Mesenchymal stem cell (in vitro differentiated cells and primary cell): ENCODE measurements at regions not wholly inside any gene's neighbourhood (a gene's known extent, or its start where the extent isn't known, plus 50 kb on each side); places are given as distances from the start of the nearest gene placed in this dataset.
"Not testable (repeated sequence)": the region's sequence is repeated elsewhere in the genome, so short reads cannot be mapped to it uniquely, and the experiment has no call there.

Source experiments
- DNase-seq: peaks from one replicate; pipeline ENCODE4 v3.0.0-alpha.2; 2013
- H2AFZ ChIP-seq: one replicate; pipeline ENCODE4 v1.6.1; 2013; ENCODE audit warnings: low read depth, mild to moderate bottlenecking, control low read depth, inconsistent platforms, low read length, moderate library complexity
- H2AK5ac ChIP-seq: 2 replicates; pipeline ENCODE4 v1.6.1; 2013; ENCODE audit warnings: low read length, moderate library complexity, mild to moderate bottlenecking, inconsistent platforms; ENCODE audit not compliant: severe bottlenecking
- H2BK120ac ChIP-seq: one replicate; pipeline ENCODE4 v1.6.1; 2013; ENCODE audit warnings: low read depth, mild to moderate bottlenecking, inconsistent platforms, low read length, moderate library complexity
- H2BK12ac ChIP-seq, 2 experiments: one replicate each; pipeline ENCODE4 v1.6.1; 2013; ENCODE audit warnings: inconsistent platforms in 2 of 2, low read length in 2 of 2, mild to moderate bottlenecking in 2 of 2, moderate library complexity in 2 of 2, control low read depth in 1 of 2
- H2BK15ac ChIP-seq: one replicate; pipeline ENCODE4 v1.6.1; 2013; ENCODE audit warnings: mild to moderate bottlenecking, low read depth, inconsistent platforms; ENCODE audit not compliant: poor library complexity, severe bottlenecking
- H2BK5ac ChIP-seq: 2 replicates; pipeline ENCODE4 v1.6.1; 2013; ENCODE audit warnings: low read depth, mild to moderate bottlenecking, low read length, control low read depth, inconsistent platforms; ENCODE audit not compliant: poor library complexity, severe bottlenecking
- H3K14ac ChIP-seq, 2 experiments: one replicate each; pipeline ENCODE4 v1.6.1; 2013; ENCODE audit warnings: inconsistent platforms in 2 of 2, low read length in 2 of 2, control low read depth in 1 of 2, mild to moderate bottlenecking in 1 of 2, moderate library complexity in 1 of 2
- H3K18ac ChIP-seq, 2 experiments: one replicate each; pipeline ENCODE4 v1.6.1; 2013; ENCODE audit warnings: inconsistent platforms in 2 of 2, low read length in 2 of 2, control low read depth in 1 of 2, low read depth in 1 of 2, mild to moderate bottlenecking in 1 of 2
- H3K23ac ChIP-seq, 2 experiments: one replicate each; pipeline ENCODE4 v1.6.1; 2013; ENCODE audit warnings: inconsistent platforms in 2 of 2, low read length in 2 of 2, mild to moderate bottlenecking in 2 of 2, moderate library complexity in 2 of 2, control low read depth in 1 of 2
- H3K27ac ChIP-seq: 2 replicates; pipeline ENCODE4 v1.5.1; 2013; ENCODE audit warnings: mild to moderate bottlenecking, moderate library complexity, low read length, control low read depth, inconsistent platforms; ENCODE audit not compliant: poor library complexity, severe bottlenecking
- H3K27me3 ChIP-seq, 2 experiments: 2 replicates each; pipeline versions ENCODE4 v1.6.1 to v1.7.0; 2013; ENCODE audit warnings: low read length in 2 of 2, mild to moderate bottlenecking in 2 of 2, moderate library complexity in 2 of 2, control low read depth in 1 of 2, inconsistent platforms in 1 of 2; ENCODE audit not compliant: control insufficient read depth in 1 of 2, insufficient read depth in 1 of 2
- H3K36me3 ChIP-seq, 2 experiments: 2 replicates each; pipeline versions ENCODE4 v1.6.1 to v1.7.0; 2013; ENCODE audit warnings: low read length in 2 of 2, control low read depth in 1 of 2, inconsistent platforms in 1 of 2, low read depth in 1 of 2, mild to moderate bottlenecking in 1 of 2; ENCODE audit not compliant: insufficient read depth in 2 of 2, control insufficient read depth in 1 of 2
- H3K4ac ChIP-seq, 2 experiments: one replicate each; pipeline ENCODE4 v1.6.1; 2013; ENCODE audit warnings: inconsistent platforms in 2 of 2, low read length in 2 of 2, mild to moderate bottlenecking in 2 of 2, moderate library complexity in 2 of 2, control low read depth in 1 of 2, low read depth in 1 of 2
- H3K4me1 ChIP-seq: 2 replicates; pipeline ENCODE4 v1.6.1; 2013; ENCODE audit warnings: low read depth, low read length, control low read depth; ENCODE audit not compliant: control insufficient read depth, insufficient read depth
- H3K4me2 ChIP-seq: 2 replicates; pipeline ENCODE4 v1.6.1; 2013; ENCODE audit warnings: low read length, mild to moderate bottlenecking, inconsistent platforms; ENCODE audit not compliant: poor library complexity, severe bottlenecking
- H3K4me3 ChIP-seq, 2 experiments: 2 replicates each; pipeline versions ENCODE4 v1.5.1 to v1.7.0; 2013; ENCODE audit warnings: low read length in 2 of 2, mild to moderate bottlenecking in 2 of 2, control low read depth in 1 of 2, low read depth in 1 of 2; ENCODE audit not compliant: insufficient read depth in 1 of 2
- H3K79me1 ChIP-seq: replicated peaks from 2 replicates; pipeline ENCODE4 v1.6.1; 2013; ENCODE audit warnings: mild to moderate bottlenecking, control low read depth, low read length, inconsistent platforms; ENCODE audit not compliant: poor library complexity, severe bottlenecking
- H3K9ac ChIP-seq: 2 replicates; pipeline ENCODE4 v1.7.0; 2013; ENCODE audit warnings: mild to moderate bottlenecking, low read length, moderate library complexity
- H3K9me3 ChIP-seq: 2 replicates; pipeline ENCODE4 v1.7.0; 2013; ENCODE audit warnings: mild to moderate bottlenecking, low read length; ENCODE audit not compliant: control insufficient read depth
- H4K8ac ChIP-seq: one replicate; pipeline ENCODE4 v1.6.1; 2013; ENCODE audit warnings: inconsistent platforms, mild to moderate bottlenecking, low read length, moderate library complexity
- H4K91ac ChIP-seq: one replicate; pipeline ENCODE4 v1.6.1; 2013; ENCODE audit warnings: mild to moderate bottlenecking, low read length, inconsistent platforms
- WGBS: methylation state at CpG from one replicate; pipeline ENCODE4 v1.1.7; 2013; ENCODE audit warnings: mixed read lengths; 5-methylcytosine and 5-hydroxymethylcytosine counted together

DNA sequence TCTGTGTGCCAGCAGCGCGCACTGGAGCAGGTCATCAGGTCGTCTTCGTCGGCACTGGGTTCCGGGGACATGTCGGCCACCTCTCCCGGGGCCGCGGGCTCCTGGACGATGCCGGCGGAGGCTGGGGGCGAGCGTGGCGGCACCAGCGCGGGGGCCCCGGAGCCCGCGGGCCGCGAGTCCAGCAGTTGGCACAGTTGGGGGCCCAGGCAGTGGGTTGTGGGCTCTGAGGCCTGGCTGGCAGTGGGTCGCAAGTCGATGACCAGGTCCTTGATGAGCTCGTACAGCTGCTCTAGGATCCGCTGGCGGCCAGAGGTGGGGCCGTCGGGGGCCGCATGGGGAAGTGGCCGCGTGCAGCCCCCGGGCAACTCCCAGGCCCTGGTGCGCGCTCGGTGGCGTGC lies 300.5 kb downstream of the CCDC74A start:
- DNase-seq = no peak
- H3K4me3 ChIP-seq = no peak overlapping the region
- no peaks in the 10 kb centered on the region for H3K27me3 ChIP-seq
- no peak overlapping the region for H2AK5ac ChIP-seq
- no peak overlapping the region for H3K4me2 ChIP-seq
- no peak overlapping the region for H2BK12ac ChIP-seq
- no peak overlapping the region for H2AFZ ChIP-seq
- no peaks in the 10 kb centered on the region for H3K4me1 ChIP-seq
- no peak overlapping the region for H3K4ac ChIP-seq
- H3K18ac ChIP-seq = no peak overlapping the region
- no peak overlapping the region for H2BK120ac ChIP-seq
- H3K36me3 ChIP-seq = no peaks in the 10 kb centered on the region
- no peak overlapping the region for H2BK5ac ChIP-seq
- H3K9me3 ChIP-seq = no peaks in the 10 kb centered on the region
- no peak overlapping the region for H3K23ac ChIP-seq
- 97% methylated on average over 38 of the region's 38 CpGs for WGBS
- H3K79me1 ChIP-seq = no peaks in the 10 kb centered on the region
- H3K14ac ChIP-seq = no peak overlapping the region
- no peak overlapping the region for H2BK15ac ChIP-seq
- H3K9ac ChIP-seq = no peak overlapping the region
- no peak overlapping the region for H3K27ac ChIP-seq
- H4K91ac ChIP-seq = no peak overlapping the region
- H4K8ac ChIP-seq = no peak overlapping the region

DNA sequence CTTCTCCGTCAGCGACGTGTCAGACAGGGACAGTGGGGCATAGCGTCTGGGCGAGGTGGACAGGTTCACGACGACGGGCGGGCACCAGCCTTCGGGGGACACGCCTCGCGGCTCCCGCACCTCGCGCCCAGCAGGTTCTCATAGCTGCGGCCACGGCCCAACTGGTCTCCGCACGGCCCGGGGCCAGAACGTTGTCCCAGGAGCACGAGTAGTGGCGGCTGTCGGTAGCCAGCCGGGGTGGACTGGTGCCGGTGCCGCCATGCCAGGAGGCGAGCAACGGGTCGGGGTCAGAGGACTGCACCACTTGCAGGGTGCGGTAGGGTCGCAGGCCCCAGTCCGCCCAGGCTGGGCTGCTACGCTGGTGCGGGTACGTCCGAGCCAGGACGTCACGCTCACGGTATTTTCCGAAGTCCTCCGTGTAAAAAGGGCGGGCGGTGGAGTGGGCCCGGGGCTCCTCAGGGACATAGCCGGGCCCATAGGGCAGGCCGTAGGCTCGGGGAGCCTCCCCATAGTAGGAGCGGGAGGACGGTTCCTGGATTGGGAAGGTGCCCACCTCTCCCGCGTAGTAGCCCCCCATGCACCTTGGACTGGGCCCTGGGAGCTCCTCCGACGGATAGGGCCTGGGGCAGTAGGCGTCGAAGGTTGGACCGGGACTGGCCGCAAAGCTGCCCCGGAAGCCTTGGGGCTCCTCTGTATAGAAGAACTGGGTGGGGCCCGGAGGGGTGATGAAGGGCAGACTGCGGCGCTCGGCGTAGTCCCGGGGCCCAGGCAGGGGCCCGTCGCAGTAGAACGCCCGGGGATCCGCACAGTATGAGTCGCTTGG lies 301.2 kb downstream of the CCDC74A start:
- H2BK15ac ChIP-seq, H2BK5ac ChIP-seq, H3K9ac ChIP-seq, H3K36me3 ChIP-seq, H3K4me1 ChIP-seq, H3K79me1 ChIP-seq, H2BK120ac ChIP-seq, DNase-seq, H2BK12ac ChIP-seq, H3K4me3 ChIP-seq, H2AK5ac ChIP-seq, H2AFZ ChIP-seq, H3K14ac ChIP-seq, H4K91ac ChIP-seq, H3K27ac ChIP-seq, H3K4ac ChIP-seq, H3K23ac ChIP-seq, H3K9me3 ChIP-seq, H3K27me3 ChIP-seq, H3K4me2 ChIP-seq, H4K8ac ChIP-seq, H3K18ac ChIP-seq: not testable (repeated sequence)
- 97% methylated on average over 72 of the region's 72 CpGs for WGBS

DNA sequence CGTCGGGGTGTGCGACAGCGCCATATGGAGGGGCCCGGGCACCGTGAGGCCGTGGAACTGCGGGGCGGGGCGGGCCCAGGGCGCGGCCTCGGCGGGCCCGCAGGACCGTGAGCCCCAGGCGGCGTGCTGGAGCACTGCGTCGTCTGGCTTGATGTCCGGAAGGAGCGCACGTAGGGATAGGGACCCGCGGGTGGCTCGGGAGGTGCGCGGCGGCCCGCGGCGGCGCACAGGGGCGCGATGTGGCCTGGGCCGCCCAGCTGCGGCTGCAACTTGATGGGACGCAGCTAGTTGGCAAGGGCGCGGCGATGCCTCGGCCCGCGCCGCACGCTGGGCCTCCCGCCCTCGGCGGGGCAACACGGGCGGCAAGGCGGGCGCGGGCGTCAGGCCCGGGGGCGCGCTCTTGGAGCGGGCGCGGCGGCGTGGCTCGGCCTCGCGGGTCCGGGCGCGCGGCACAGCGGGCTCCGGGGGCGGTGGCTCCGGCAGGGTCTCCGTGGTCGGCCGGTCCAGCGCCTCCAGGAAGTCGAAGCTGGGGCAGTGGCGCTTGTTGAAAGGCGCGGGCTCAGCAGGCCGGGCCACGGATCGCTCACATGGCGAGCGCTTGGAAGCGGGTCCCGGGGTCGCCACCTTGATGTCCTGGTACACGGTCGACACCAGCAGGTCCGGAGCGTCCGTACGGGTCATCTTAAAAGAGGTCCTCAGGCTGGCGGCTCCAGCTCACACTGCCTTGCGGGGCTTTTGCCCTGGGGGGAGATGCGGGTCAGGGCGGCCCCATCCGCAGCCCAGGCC lies 302.0 kb downstream of the CCDC74A start:
- not testable (repeated sequence) for H2BK5ac ChIP-seq, H4K91ac ChIP-seq, H3K36me3 ChIP-seq

GRCh38 chr2:131830242-131830945 lies 302.7 kb downstream of the CCDC74A start:
- H4K8ac ChIP-seq, H3K23ac ChIP-seq, H3K36me3 ChIP-seq, H3K27ac ChIP-seq, H3K4me3 ChIP-seq, H3K9ac ChIP-seq, H3K79me1 ChIP-seq, H3K9me3 ChIP-seq, H3K18ac ChIP-seq, H2BK15ac ChIP-seq, H3K4me1 ChIP-seq, H2BK120ac ChIP-seq, H3K4ac ChIP-seq, H4K91ac ChIP-seq, DNase-seq, H2BK12ac ChIP-seq, H2AFZ ChIP-seq, H2BK5ac ChIP-seq, H3K4me2 ChIP-seq, H3K14ac ChIP-seq, H3K27me3 ChIP-seq, H2AK5ac ChIP-seq: not testable (repeated sequence)
- 92% methylated on average over 31 of the region's 45 CpGs for WGBS

More for the DNA sequence above, 302.0 kb downstream of the CCDC74A start:
- not testable (repeated sequence) for H3K27ac ChIP-seq, H3K9me3 ChIP-seq, H3K4ac ChIP-seq, H2AFZ ChIP-seq, H4K8ac ChIP-seq, H3K18ac ChIP-seq, H2BK15ac ChIP-seq, H2BK12ac ChIP-seq, H3K9ac ChIP-seq, H3K27me3 ChIP-seq, H3K4me1 ChIP-seq, H2BK120ac ChIP-seq, H3K79me1 ChIP-seq, H2AK5ac ChIP-seq, H3K4me3 ChIP-seq, H3K4me2 ChIP-seq, H3K23ac ChIP-seq, DNase-seq, H3K14ac ChIP-seq
- 99% methylated on average over 100 of the region's 101 CpGs for WGBS
